ENCODE measurements at regions not wholly inside any gene's neighbourhood (a gene's known extent, or its start where the extent isn't known, plus 50 kb on each side); places are given as distances from the start of the nearest gene placed in this dataset.

- CTCF ChIA-PET, result interaction anchor here (0.9 kb wide), 1 partner anchor 10 kb away, joined by 3 read pairs; no protein-coding TSS in a partner anchor
- no CpG with 5 or more reads among the region's 1 CpG for WGBS, 2 experiments (ENCODE audit: extremely low coverage in 2 of 2, insufficient read length in 1 of 2)
Observed at GRCh38 chr7:113414401-113415035, 296.2 kb upstream of the SMIM30 start.

More at GRCh38 chr7:113414401-113415035, 296.2 kb upstream of the SMIM30 start:
- no peaks in the 10 kb centered on the region for H3K9me1 ChIP-seq (ENCODE audit: insufficient read depth, low read length)
- no peak overlapping the region for H2BK120ac ChIP-seq (ENCODE audit: low read depth, low read length)
- POLR2A ChIA-PET (ENCODE audit: unreplicated experiment), result no interaction called here
- no TSS peak for BruUV-seq (replicated peaks)
- H2AK9ac ChIP-seq (replicated peaks; ENCODE audit: low read depth, low read length, poor library complexity), result no peak overlapping the region
- TF ChIP-seq USF2 (IDR thresholded peaks at IDR 0.05; ENCODE audit: low read depth, low read length), result no peak
- no peak for TF ChIP-seq RAD21 (IDR thresholded peaks at IDR 0.05; ENCODE audit: low read length)
- no peak for TF ChIP-seq CHD1 (IDR thresholded peaks at IDR 0.05; ENCODE audit: low read depth, low read length)
- TF ChIP-seq MAFK (IDR thresholded peaks at IDR 0.05; ENCODE audit: low read depth, low read length), result no peak
- no peak for TF ChIP-seq MAZ (IDR thresholded peaks at IDR 0.05; ENCODE audit: borderline replicate concordance, low read depth, low read length)
- TF ChIP-seq ELK1 (IDR thresholded peaks at IDR 0.05; ENCODE audit: borderline replicate concordance, low read depth, low read length), result no peak
- no peak for TF ChIP-seq SMC3 (IDR thresholded peaks at IDR 0.05; ENCODE audit: low read depth, low read length)
- TF ChIP-seq FOS (IDR thresholded peaks at IDR 0.05; ENCODE audit: low read depth, low read length), result no peak
- no peak for TF ChIP-seq RFX5 (IDR thresholded peaks at IDR 0.05; ENCODE audit: low read depth, low read length)
- no peak for TF ChIP-seq CTCF (conservative IDR thresholded peaks at IDR 0.05; ENCODE audit: low read depth, low read length)
- no peak for TF ChIP-seq POLR2A (IDR thresholded peaks at IDR 0.05; ENCODE audit: low read depth, low read length)
- no peak for TF ChIP-seq RCOR1 (IDR thresholded peaks at IDR 0.05; ENCODE audit: insufficient replicate concordance, low read length)
- no peak for TF ChIP-seq BHLHE40 (IDR thresholded peaks at IDR 0.05; ENCODE audit: low read depth, low read length)
- TF ChIP-seq CEBPB (IDR thresholded peaks at IDR 0.05; ENCODE audit: low read depth, low read length), result no peak
- no peak for TF ChIP-seq MXI1 (IDR thresholded peaks at IDR 0.05; ENCODE audit: borderline replicate concordance, low read depth, low read length)
- TF ChIP-seq NFE2L2 (IDR thresholded peaks at IDR 0.05; ENCODE audit: low read depth, low read length), result no peak
- H3K27me3 ChIP-seq (ENCODE audit: control insufficient read depth, insufficient read depth, low read length), result no peaks in the 10 kb centered on the region
- H3K79me1 ChIP-seq (ENCODE audit: low read depth in 1 of 2, low read length in 2 of 2), result no peaks in the 10 kb centered on the region
- no peak overlapping the region for H4K91ac ChIP-seq (ENCODE audit: insufficient read depth, low read depth, low read length)
- H3K4me3 ChIP-seq (ENCODE audit: insufficient read depth, low read depth, low read length), result no peak overlapping the region
- H3K4ac ChIP-seq (ENCODE audit: low read depth, low read length), result no peak overlapping the region
- H3K56ac ChIP-seq (ENCODE audit: extremely low read depth, insufficient read depth, low read length), result no peak overlapping the region
- no peak overlapping the region for H2BK15ac ChIP-seq (ENCODE audit: low read depth, low read length)
- intact Hi-C loops (cut with micrococcal nuclease) (no loop called here), in situ Hi-C loops (cut with MboI; ENCODE audit: low sequenced_read_pairs) (loop anchor here (25.0 kb wide), 1 partner anchor 877 kb away; no protein-coding TSS in a partner anchor), dilution Hi-C loops (cut with HindIII; ENCODE audit: low sequenced_read_pairs, unreplicated experiment) (no loop called here)
- H3K9ac ChIP-seq (ENCODE audit: low read depth, low read length), result no peak overlapping the region
- no peaks in the 10 kb centered on the region for H4K20me1 ChIP-seq (ENCODE audit: insufficient read depth, low read length)
- H4K5ac ChIP-seq (ENCODE audit: low read depth, low read length), result no peak overlapping the region
- no peak overlapping the region for H3K27ac ChIP-seq (ENCODE audit: insufficient read depth, low read length)
- H2BK20ac ChIP-seq (ENCODE audit: low read depth, low read length), result no peak overlapping the region
- no peaks in the 10 kb centered on the region for H3K36me3 ChIP-seq (ENCODE audit: control insufficient read depth, insufficient read depth, low read length)
- H3K9me3 ChIP-seq (ENCODE audit: control insufficient read depth, insufficient read depth, low read length), result no peaks in the 10 kb centered on the region
- ATAC-seq (ENCODE audit: low read depth), result no peak
- H3K18ac ChIP-seq (ENCODE audit: low read depth, low read length), result no peak overlapping the region
- H3K14ac ChIP-seq (replicated peaks; ENCODE audit: low read depth, low read length), result no peak overlapping the region
- DNase-seq, result no peak
- H3K23ac ChIP-seq (ENCODE audit: low read depth, low read length), result no peak overlapping the region
- H4K8ac ChIP-seq (ENCODE audit: low read depth in 2 of 2, low read length in 2 of 2), result no peak overlapping the region
- no peak overlapping the region for H2AK5ac ChIP-seq (ENCODE audit: low read depth, low read length)
- H2AFZ ChIP-seq (replicated peaks; ENCODE audit: low read length, poor library complexity), result no peak overlapping the region
- no peak overlapping the region for H2BK5ac ChIP-seq (ENCODE audit: low read depth, low read length, poor library complexity, severe bottlenecking)
- no peak overlapping the region for H3K4me2 ChIP-seq (ENCODE audit: low read depth, low read length)
- no peaks in the 10 kb centered on the region for H3K4me1 ChIP-seq (ENCODE audit: control insufficient read depth, insufficient read depth, low read length)

Measured in IMR-90 (cell line).